A549 (cell line): ENCODE measurements at regions not wholly inside any gene's neighbourhood (a gene's known extent, or its start where the extent isn't known, plus 50 kb on each side); places are given as distances from the start of the nearest gene placed in this dataset.

ENCODE experiments used
- CEBPB ChIP-seq, 2 experiments: fragments of >200 bp in 1 of 2; sonication (Bioruptor Twin) in 1 of 2; formaldehyde crosslinking in 1 of 2; IDR thresholded peaks; 2 replicates each; pipeline ENCODE4 v1.6.1; 2012 to 2016
- CHD2 ChIP-seq: fragments of 150-350 bp; IDR thresholded peaks from 2 replicates; pipeline ENCODE4 v1.6.1; 2014; ENCODE audit warnings: low read length; ENCODE audit not compliant: partially characterized antibody
- EP300 ChIP-seq, 2 experiments: fragments of >200 bp; sonication (Bioruptor Twin); formaldehyde crosslinking; IDR thresholded peaks; 2 replicates in 1 of 2; 3 replicates in 1 of 2; pipeline ENCODE4 v1.6.1; 2016 to 2017
- GATA3 ChIP-seq: IDR thresholded peaks from 2 replicates; pipeline ENCODE4 v1.6.1; 2012; ENCODE audit warnings: borderline replicate concordance
- HOXA7 ChIP-seq: fragments of 250-450 bp; sonication (Bioruptor Pico); IDR thresholded peaks from 2 replicates; pipeline ENCODE4 v1.5.0; 2020; ENCODE audit warnings: mild to moderate bottlenecking, moderate library complexity
- MYC ChIP-seq: IDR thresholded peaks from 2 replicates; pipeline ENCODE4 v1.6.1; 2012; ENCODE audit warnings: mild to moderate bottlenecking, inconsistent platforms, low read length, improper control_type of control experiment, borderline replicate concordance
- POLR2A ChIP-seq: IDR thresholded peaks from 2 replicates; pipeline ENCODE4 v1.6.1; 2012; ENCODE audit warnings: mild to moderate bottlenecking, low read length
- RNF2 ChIP-seq: fragments of 200-600 bp; sonication (generic); IDR thresholded peaks from 2 replicates; pipeline ENCODE4 v1.6.1; 2016; ENCODE audit warnings: low read depth, mild to moderate bottlenecking, antibody characterized with exemption, moderate library complexity, borderline replicate concordance
- TF ChIP-seq, protein P1 (sequence below): IDR thresholded peaks from 2 replicates; pipeline ENCODE4 v1.6.1; 2012
- TF ChIP-seq, protein P2 (sequence below): fragments of >200 bp; sonication (Bioruptor Twin); formaldehyde crosslinking; IDR thresholded peaks from 3 replicates; pipeline ENCODE4 v1.5.1; 2016
- TF ChIP-seq, protein P3 (sequence below): fragments of >200 bp; sonication (Bioruptor Twin); formaldehyde crosslinking; IDR thresholded peaks from 3 replicates; pipeline ENCODE4 v1.6.1; 2016
- TF ChIP-seq, protein P4 (sequence below): fragments of 200-600 bp; sonication (generic); IDR thresholded peaks from 2 replicates; pipeline ENCODE4 v1.6.1; 2016; ENCODE audit warnings: antibody characterized with exemption, mild to moderate bottlenecking, moderate library complexity
- TF ChIP-seq, protein P5 (sequence below): fragments of 250-450 bp; sonication (Bioruptor Pico); IDR thresholded peaks from 2 replicates; pipeline ENCODE4 v1.5.0; 2021; ENCODE audit warnings: mild to moderate bottlenecking, moderate library complexity, borderline replicate concordance

DNA sequence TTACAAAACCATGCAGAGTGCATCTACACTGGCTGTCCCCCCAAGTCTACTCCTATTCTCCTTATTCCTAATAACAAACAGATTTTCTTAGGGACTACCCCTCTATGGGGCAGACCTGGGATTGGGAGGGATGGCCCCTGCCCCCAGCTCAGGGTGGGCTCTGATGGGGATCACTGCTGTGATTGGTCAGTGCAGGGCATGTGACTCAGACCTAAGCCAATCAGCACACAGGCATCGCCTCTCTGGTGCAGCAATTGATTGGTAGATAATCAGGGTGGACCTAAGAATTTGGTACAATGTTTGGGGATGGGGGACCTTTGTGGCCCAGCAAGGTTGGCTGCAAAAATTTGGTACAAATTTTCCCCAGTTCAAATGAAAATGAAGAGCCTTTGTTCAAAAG lies 57.2 kb upstream of the SHANK2 start:
- no peak for TF ChIP-seq RNF2
- no peak for TF ChIP-seq POLR2A
- TF ChIP-seq, protein P1, sequence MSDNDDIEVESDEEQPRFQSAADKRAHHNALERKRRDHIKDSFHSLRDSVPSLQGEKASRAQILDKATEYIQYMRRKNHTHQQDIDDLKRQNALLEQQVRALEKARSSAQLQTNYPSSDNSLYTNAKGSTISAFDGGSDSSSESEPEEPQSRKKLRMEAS = no peak
- no peak for TF ChIP-seq HOXA7 (CRISPR knock-in tag)
- TF ChIP-seq, protein P2, sequence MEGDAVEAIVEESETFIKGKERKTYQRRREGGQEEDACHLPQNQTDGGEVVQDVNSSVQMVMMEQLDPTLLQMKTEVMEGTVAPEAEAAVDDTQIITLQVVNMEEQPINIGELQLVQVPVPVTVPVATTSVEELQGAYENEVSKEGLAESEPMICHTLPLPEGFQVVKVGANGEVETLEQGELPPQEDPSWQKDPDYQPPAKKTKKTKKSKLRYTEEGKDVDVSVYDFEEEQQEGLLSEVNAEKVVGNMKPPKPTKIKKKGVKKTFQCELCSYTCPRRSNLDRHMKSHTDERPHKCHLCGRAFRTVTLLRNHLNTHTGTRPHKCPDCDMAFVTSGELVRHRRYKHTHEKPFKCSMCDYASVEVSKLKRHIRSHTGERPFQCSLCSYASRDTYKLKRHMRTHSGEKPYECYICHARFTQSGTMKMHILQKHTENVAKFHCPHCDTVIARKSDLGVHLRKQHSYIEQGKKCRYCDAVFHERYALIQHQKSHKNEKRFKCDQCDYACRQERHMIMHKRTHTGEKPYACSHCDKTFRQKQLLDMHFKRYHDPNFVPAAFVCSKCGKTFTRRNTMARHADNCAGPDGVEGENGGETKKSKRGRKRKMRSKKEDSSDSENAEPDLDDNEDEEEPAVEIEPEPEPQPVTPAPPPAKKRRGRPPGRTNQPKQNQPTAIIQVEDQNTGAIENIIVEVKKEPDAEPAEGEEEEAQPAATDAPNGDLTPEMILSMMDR = no peak
- TF ChIP-seq, protein P3, sequence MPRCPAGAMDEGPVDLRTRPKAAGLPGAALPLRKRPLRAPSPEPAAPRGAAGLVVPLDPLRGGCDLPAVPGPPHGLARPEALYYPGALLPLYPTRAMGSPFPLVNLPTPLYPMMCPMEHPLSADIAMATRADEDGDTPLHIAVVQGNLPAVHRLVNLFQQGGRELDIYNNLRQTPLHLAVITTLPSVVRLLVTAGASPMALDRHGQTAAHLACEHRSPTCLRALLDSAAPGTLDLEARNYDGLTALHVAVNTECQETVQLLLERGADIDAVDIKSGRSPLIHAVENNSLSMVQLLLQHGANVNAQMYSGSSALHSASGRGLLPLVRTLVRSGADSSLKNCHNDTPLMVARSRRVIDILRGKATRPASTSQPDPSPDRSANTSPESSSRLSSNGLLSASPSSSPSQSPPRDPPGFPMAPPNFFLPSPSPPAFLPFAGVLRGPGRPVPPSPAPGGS = no peak
- no peak for TF ChIP-seq CHD2
- TF ChIP-seq, protein P4, sequence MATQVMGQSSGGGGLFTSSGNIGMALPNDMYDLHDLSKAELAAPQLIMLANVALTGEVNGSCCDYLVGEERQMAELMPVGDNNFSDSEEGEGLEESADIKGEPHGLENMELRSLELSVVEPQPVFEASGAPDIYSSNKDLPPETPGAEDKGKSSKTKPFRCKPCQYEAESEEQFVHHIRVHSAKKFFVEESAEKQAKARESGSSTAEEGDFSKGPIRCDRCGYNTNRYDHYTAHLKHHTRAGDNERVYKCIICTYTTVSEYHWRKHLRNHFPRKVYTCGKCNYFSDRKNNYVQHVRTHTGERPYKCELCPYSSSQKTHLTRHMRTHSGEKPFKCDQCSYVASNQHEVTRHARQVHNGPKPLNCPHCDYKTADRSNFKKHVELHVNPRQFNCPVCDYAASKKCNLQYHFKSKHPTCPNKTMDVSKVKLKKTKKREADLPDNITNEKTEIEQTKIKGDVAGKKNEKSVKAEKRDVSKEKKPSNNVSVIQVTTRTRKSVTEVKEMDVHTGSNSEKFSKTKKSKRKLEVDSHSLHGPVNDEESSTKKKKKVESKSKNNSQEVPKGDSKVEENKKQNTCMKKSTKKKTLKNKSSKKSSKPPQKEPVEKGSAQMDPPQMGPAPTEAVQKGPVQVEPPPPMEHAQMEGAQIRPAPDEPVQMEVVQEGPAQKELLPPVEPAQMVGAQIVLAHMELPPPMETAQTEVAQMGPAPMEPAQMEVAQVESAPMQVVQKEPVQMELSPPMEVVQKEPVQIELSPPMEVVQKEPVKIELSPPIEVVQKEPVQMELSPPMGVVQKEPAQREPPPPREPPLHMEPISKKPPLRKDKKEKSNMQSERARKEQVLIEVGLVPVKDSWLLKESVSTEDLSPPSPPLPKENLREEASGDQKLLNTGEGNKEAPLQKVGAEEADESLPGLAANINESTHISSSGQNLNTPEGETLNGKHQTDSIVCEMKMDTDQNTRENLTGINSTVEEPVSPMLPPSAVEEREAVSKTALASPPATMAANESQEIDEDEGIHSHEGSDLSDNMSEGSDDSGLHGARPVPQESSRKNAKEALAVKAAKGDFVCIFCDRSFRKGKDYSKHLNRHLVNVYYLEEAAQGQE = no peak
- TF ChIP-seq CEBPB (IDR thresholded peaks at IDR 0.05) = no peak
- no peak for TF ChIP-seq GATA3
- TF ChIP-seq MYC = no peak
- TF ChIP-seq, protein P5, sequence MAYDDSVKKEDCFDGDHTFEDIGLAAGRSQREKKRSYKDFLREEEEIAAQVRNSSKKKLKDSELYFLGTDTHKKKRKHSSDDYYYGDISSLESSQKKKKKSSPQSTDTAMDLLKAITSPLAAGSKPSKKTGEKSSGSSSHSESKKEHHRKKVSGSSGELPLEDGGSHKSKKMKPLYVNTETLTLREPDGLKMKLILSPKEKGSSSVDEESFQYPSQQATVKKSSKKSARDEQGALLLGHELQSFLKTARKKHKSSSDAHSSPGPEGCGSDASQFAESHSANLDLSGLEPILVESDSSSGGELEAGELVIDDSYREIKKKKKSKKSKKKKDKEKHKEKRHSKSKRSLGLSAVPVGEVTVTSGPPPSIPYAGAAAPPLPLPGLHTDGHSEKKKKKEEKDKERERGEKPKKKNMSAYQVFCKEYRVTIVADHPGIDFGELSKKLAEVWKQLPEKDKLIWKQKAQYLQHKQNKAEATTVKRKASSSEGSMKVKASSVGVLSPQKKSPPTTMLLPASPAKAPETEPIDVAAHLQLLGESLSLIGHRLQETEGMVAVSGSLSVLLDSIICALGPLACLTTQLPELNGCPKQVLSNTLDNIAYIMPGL (CRISPR knock-in tag) = no peak
- TF ChIP-seq EP300 (IDR thresholded peaks at IDR 0.05) = no peak
